Tibial artery (tissue), 4 donors: ENCODE measurements at regions not wholly inside any gene's neighbourhood (a gene's known extent, or its start where the extent isn't known, plus 50 kb on each side); places are given as distances from the start of the nearest gene placed in this dataset.

Source experiments
- DNase-seq, 2 donors: peaks; one replicate each; pipeline ENCODE4 v3.0.0-alpha.2; 2019
- H3K27ac ChIP-seq, 2 donors: fragments of 200-600 bp; sonication (generic) in 1 of 2; 1 replicate in 1 of 2; 2 replicates in 1 of 2; pipeline ENCODE4 v1.5.1; 2018 to 2019; ENCODE audit warnings: mild to moderate bottlenecking in 1 of 2
- H3K27me3 ChIP-seq, 2 donors: fragments of 200-600 bp; sonication (generic) in 1 of 2; one replicate each; pipeline versions ENCODE4 v1.5.1 to v1.6.0; 2016 to 2019
- H3K36me3 ChIP-seq, 3 donors: fragments of 200-600 bp; sonication (generic) in 2 of 3; one replicate each; pipeline ENCODE4 v1.5.1; 2016 to 2019; ENCODE audit warnings: mild to moderate bottlenecking in 2 of 3
- H3K4me1 ChIP-seq, 4 donors: fragments of 200-600 bp; sonication (generic) in 2 of 4; 1 replicate in 3 of 4; 2 replicates in 1 of 4; pipeline ENCODE4 v1.5.1; 2016 to 2019
- H3K4me3 ChIP-seq, 2 donors: fragments of 200-600 bp; sonication (generic) in 1 of 2; 1 replicate in 1 of 2; 2 replicates in 1 of 2; pipeline ENCODE4 v1.5.1; 2018 to 2019; ENCODE audit warnings: mild to moderate bottlenecking in 2 of 2
- H3K9me3 ChIP-seq, 3 donors: fragments of 200-600 bp; sonication (generic) in 1 of 3; one replicate each; pipeline ENCODE4 v1.5.1; 2016 to 2019
- intact Hi-C: fragments of 100-400 bp; cut with DNase I; formaldehyde crosslinking; loops from one replicate; pipeline ENCODE4 v1.15.0; 2023; ENCODE audit warnings: low total_unique reads
- TF ChIP-seq, protein P1 (sequence below), 2 experiments: fragments of 200-600 bp in 1 of 2; fragments of 450-650 bp in 1 of 2; IDR thresholded peaks; one replicate each; pipeline ENCODE4 v1.5.1; 2017 to 2019; ENCODE audit warnings: antibody characterized with exemption in 2 of 2, mild to moderate bottlenecking in 1 of 2, moderate library complexity in 1 of 2

DNA sequence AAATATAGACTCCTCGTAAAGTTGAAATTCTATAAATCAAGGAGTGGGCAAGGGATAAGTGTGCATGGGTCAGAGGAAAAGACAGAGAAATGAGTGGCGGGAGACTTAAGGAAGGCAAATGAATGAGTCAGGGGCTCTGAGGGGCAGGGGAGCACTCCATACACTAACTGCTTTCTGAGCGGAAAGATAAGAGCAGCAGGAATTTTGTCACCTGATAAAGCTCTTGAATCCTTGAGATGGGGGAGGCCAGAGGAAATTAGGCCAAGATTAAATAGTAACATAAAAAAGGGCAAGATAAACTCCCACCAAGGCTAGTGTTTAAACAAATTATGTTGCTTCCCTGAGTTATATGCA lies 191.0 kb upstream of the S1PR3 start:
- Histone ChIP-seq H3K4me1 (peaks cover 0 to 7% (median 2%) of the 10 kb centered on the region in 4 donors), H3K4me3 (no peak overlapping the region), H3K9me3 (no peaks in the 10 kb centered on the region), H3K27ac (no peak overlapping the region), H3K36me3 (no peaks in the 10 kb centered on the region), H3K27me3 (no peaks in the 10 kb centered on the region)
- no peak for DNase-seq
- intact Hi-C loops = no loop called here
- TF ChIP-seq, protein P1, sequence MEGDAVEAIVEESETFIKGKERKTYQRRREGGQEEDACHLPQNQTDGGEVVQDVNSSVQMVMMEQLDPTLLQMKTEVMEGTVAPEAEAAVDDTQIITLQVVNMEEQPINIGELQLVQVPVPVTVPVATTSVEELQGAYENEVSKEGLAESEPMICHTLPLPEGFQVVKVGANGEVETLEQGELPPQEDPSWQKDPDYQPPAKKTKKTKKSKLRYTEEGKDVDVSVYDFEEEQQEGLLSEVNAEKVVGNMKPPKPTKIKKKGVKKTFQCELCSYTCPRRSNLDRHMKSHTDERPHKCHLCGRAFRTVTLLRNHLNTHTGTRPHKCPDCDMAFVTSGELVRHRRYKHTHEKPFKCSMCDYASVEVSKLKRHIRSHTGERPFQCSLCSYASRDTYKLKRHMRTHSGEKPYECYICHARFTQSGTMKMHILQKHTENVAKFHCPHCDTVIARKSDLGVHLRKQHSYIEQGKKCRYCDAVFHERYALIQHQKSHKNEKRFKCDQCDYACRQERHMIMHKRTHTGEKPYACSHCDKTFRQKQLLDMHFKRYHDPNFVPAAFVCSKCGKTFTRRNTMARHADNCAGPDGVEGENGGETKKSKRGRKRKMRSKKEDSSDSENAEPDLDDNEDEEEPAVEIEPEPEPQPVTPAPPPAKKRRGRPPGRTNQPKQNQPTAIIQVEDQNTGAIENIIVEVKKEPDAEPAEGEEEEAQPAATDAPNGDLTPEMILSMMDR (IDR thresholded peaks at IDR 0.05) = no peak

DNA sequence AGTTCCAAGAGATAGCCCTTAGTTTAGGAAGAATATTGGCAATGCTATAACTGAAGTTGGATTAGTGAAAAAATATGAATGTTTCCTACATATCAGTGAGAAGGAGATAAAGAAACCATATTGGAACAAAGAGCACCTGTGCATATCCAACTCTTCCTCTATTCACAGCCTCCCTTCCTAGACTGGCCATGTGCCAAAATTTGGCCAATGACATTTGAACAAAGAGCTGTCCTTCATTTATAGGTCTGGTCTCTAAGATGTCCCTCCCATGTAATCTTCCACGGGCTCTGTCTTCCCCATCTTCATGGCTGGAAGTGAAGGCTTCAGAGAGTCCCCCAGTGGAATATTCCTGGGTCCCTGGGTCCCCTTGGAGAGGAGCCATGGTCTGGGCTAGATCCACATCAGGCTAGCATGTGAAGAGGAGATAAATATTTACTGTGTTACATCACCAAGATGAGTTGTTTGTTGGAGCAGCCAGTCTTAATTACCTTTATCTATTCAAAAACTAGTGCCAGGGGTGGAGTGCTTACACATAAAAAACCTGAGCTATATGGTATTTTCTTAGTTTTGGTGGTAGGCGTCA lies 190.0 kb upstream of the S1PR3 start:
- TF ChIP-seq, protein P1 (IDR thresholded peaks at IDR 0.05) = no peak
- no peak for DNase-seq
- H3K4me3 ChIP-seq = no peak overlapping the region
- no peaks in the 10 kb centered on the region for H3K27me3 ChIP-seq
- no peaks in the 10 kb centered on the region for H3K9me3 ChIP-seq
- H3K36me3 ChIP-seq = no peaks in the 10 kb centered on the region
- peaks cover 0 to 8% (median 2%) of the 10 kb centered on the region in 4 donors for H3K4me1 ChIP-seq
- intact Hi-C loops = no loop called here
- no peak overlapping the region for H3K27ac ChIP-seq

DNA sequence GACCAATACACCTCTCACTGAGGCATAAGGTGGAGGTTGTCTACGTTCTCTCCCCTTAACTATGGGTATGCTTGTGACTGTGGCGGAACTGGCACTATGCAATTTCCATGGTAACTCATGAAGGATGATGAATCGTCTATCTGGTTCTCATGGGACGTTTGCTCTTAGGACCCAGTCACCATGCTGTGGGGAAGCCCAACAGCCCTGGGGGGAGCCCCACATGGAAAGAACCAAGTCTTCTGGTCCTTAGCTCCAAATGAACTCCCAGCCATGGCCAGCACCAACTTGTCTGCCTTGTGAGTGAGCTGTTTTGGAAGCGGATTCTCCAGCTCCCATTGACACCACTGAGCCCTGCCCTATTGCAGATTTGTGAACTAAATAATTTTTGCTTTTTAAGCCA lies 188.7 kb upstream of the S1PR3 start:
- TF ChIP-seq, protein P1 (IDR thresholded peaks at IDR 0.05) = no peak
- DNase-seq = no peak
- H3K27ac ChIP-seq = no peak overlapping the region
- H3K9me3 ChIP-seq = no peaks in the 10 kb centered on the region
- intact Hi-C loops = no loop called here
- H3K27me3 ChIP-seq = no peaks in the 10 kb centered on the region
- H3K4me1 ChIP-seq = peaks cover 0 to 8% (median 2%) of the 10 kb centered on the region in 4 donors
- no peak overlapping the region for H3K4me3 ChIP-seq
- H3K36me3 ChIP-seq = no peaks in the 10 kb centered on the region

DNA sequence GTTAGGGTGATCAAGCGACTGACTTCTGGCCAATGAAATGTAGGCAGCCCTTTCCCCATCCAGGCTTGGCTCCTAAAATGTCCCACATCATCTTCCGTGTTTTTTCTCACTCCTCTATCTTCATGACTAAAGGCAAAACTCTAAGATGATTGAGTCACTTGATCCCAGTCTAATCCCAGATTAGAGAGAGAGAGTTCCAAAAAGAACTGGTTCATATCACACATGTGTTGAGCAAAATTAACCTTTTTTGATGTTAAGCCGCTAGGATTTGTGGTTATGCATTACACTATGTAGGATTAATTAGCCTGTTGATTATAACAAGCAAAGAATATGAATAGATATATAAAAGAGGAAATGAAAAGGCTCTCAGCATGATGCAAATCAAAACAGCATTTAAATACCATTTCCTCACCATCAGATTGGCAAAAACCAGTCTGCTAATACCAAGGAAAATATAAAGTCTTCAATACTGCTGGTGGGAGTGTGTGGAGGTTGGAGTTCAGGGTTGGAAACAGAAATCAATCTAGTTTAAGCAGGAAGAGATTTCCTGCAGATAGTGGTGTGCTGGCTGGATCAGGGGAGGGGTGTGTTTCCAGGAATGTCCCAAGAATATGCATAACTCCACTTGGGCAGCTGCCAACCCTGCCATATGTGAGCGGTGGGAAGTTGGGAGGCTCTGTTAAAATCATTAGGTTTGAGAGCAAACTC lies 187.6 kb upstream of the S1PR3 start:
- Histone ChIP-seq H3K4me1 (peaks cover 0 to 8% (median 2%) of the 10 kb centered on the region in 4 donors), H3K9me3 (no peaks in the 10 kb centered on the region), H3K27ac (no peak overlapping the region), H3K36me3 (no peaks in the 10 kb centered on the region), H3K27me3 (no peaks in the 10 kb centered on the region), H3K4me3 (no peak overlapping the region)
- TF ChIP-seq, protein P1 (IDR thresholded peaks at IDR 0.05) = no peak
- no peak for DNase-seq
- intact Hi-C loops = no loop called here

DNA sequence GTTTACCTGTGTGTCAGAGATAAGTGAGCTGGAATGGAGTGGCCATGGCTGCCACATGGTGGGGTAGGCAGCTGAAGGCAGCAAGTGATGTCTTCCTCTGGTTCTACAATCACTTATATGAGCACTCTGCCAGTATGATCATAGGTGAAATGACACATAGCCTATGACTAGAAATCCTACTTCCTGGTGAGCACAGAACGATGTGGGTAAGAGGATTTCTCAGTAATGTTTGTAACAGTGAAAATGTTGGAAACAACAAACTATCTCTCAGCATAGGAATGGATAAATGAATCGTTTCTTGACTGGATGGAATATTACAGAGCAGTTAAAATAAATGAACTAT lies 187.0 kb upstream of the S1PR3 start:
- Histone ChIP-seq H3K27ac (no peak overlapping the region), H3K4me1 (peaks cover 0 to 8% (median 2%) of the 10 kb centered on the region in 4 donors), H3K27me3 (no peaks in the 10 kb centered on the region), H3K4me3 (no peak overlapping the region), H3K9me3 (no peaks in the 10 kb centered on the region), H3K36me3 (no peaks in the 10 kb centered on the region)
- TF ChIP-seq, protein P1 (IDR thresholded peaks at IDR 0.05) = no peak
- no peak for DNase-seq
- intact Hi-C loops = no loop called here
